Psoas muscle (tissue), 7 donors: ENCODE measurements at regions not wholly inside any gene's neighbourhood (a gene's known extent, or its start where the extent isn't known, plus 50 kb on each side); places are given as distances from the start of the nearest gene placed in this dataset.

ENCODE experiments used
- ATAC-seq, 4 donors: fragments of 200-7000 bp; cut with Tn5 transposase; one replicate each; pipeline ENCODE4 v1.9.1; 2020; ENCODE audit warnings: moderate library complexity in 3 of 4, mild to moderate bottlenecking in 2 of 4
- DNase-seq, 2 donors: peaks; one replicate each; pipeline ENCODE4 v3.0.0-alpha.2; 2020
- H3K27ac ChIP-seq: fragments of 200-600 bp; one replicate; pipeline ENCODE4 v1.8.0; 2022
- H3K27me3 ChIP-seq, 3 donors: fragments of 200-600 bp in 1 of 3; one replicate each; pipeline versions ENCODE4 v1.6.1 to v1.8.0; 2013 to 2022; ENCODE audit warnings: low read length in 2 of 3, mild to moderate bottlenecking in 2 of 3, moderate library complexity in 1 of 3; ENCODE audit not compliant: insufficient read depth in 3 of 3
- H3K36me3 ChIP-seq, 2 donors: fragments of 200-600 bp in 1 of 2; one replicate each; pipeline versions ENCODE4 v1.6.1 to v1.8.0; 2013 to 2022; ENCODE audit warnings: low read depth in 1 of 2, mild to moderate bottlenecking in 1 of 2, moderate library complexity in 1 of 2; ENCODE audit not compliant: insufficient read depth in 1 of 2
- H3K4me1 ChIP-seq: fragments of 200-600 bp; one replicate; pipeline ENCODE4 v1.8.0; 2022
- H3K4me3 ChIP-seq: fragments of 200-600 bp; one replicate; pipeline ENCODE4 v1.8.0; 2022; ENCODE audit warnings: mild to moderate bottlenecking
- H3K9me3 ChIP-seq: fragments of 200-600 bp; one replicate; pipeline ENCODE4 v1.8.0; 2022
- WGBS, 3 donors: extraction: QIAGEN DNeasy Blood & Tissue Kit; methylation state at CpG; one replicate each; pipeline versions ENCODE4 v1.1.6 to v1.1.7; 2013; 5-methylcytosine and 5-hydroxymethylcytosine counted together
- intact Hi-C, 2 donors: fragments of 100-400 bp; cut with DNase I; formaldehyde crosslinking; loops; one replicate each; pipeline versions ENCODE4 v1.11.0 to v1.14.2; 2022
- TF ChIP-seq, protein P1 (sequence below): fragments of 200-600 bp; IDR thresholded peaks from one replicate; pipeline ENCODE4 v1.8.0; 2022; ENCODE audit warnings: antibody characterized with exemption
- donor health status: healthy with polysubstance abuse.
- donor health status: DM: no; HTN: no; CAD: no; lungs with moderate emphysema.
- donor health status: Bipolar disorder and iron deficiency.
- donor health status: healthy.
- donor health status: DM: yes; HTN: yes; CAD: no.
- donor health status: DM: no; HTN: no; CAD: no.
- donor health status: DM: yes; HTN: yes; CAD: no.

DNA sequence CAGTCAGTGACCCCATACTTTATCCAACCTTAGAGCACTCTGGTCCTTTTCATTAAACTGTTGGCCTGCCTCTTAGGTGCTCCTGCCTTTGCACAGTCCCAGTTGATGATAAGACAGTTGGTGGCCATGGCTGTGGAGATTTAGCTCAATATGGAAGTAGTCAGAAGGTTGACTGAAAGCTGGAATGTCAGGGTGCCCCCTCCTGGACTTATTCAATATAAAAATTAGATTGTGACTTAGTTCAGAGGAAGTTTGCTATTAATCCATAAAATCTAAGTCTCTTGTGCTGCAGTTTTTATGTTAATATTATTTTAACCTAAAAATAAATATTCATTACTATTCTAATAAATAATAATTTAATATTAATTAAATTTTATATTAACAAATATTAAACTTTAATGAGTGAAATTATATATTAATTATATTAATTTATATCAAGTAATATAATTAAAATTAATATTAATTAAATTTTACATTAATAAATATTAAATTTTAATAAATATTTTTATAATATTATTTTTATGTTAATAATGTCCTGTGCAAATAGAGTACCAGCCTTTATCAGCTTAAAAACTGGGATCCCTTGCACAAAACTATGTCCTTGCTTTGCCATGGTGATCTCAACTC, 77.7 kb upstream of the ADAMTSL1 start:
- no peak for ATAC-seq
- H3K4me1 ChIP-seq: no peaks in the 10 kb centered on the region
- no peak overlapping the region for H3K27ac ChIP-seq
- DNase-seq: no peak
- H3K36me3 ChIP-seq: no peaks in the 10 kb centered on the region
- intact Hi-C loops: no loop called here
- no peaks in the 10 kb centered on the region for H3K9me3 ChIP-seq
- TF ChIP-seq, protein P1, sequence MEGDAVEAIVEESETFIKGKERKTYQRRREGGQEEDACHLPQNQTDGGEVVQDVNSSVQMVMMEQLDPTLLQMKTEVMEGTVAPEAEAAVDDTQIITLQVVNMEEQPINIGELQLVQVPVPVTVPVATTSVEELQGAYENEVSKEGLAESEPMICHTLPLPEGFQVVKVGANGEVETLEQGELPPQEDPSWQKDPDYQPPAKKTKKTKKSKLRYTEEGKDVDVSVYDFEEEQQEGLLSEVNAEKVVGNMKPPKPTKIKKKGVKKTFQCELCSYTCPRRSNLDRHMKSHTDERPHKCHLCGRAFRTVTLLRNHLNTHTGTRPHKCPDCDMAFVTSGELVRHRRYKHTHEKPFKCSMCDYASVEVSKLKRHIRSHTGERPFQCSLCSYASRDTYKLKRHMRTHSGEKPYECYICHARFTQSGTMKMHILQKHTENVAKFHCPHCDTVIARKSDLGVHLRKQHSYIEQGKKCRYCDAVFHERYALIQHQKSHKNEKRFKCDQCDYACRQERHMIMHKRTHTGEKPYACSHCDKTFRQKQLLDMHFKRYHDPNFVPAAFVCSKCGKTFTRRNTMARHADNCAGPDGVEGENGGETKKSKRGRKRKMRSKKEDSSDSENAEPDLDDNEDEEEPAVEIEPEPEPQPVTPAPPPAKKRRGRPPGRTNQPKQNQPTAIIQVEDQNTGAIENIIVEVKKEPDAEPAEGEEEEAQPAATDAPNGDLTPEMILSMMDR: no peak
- H3K4me3 ChIP-seq: no peak overlapping the region
- H3K27me3 ChIP-seq: no peaks in the 10 kb centered on the region

DNA sequence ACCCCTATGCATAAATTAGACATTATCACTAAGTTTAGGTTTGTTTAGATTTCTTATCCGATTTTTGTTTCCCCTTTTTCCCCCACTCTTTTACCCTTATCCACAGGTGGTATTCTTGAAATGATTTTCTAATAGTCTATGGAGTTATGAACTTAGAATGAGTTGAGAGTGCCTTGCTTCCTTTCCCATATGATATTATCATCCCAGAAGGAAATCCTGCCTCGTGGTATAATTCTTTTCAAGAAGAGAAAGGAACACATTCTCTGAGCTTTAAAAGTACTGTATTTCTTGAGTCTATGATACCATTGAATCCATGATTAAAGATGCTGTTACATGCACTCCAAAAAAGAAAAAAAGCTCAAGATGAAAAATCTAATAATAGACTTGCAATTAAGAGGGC, 76.9 kb upstream of the ADAMTSL1 start:
- Histone ChIP-seq H3K9me3 (no peaks in the 10 kb centered on the region), H3K4me1 (no peaks in the 10 kb centered on the region), H3K27me3 (no peaks in the 10 kb centered on the region), H3K36me3 (no peaks in the 10 kb centered on the region), H3K27ac (no peak overlapping the region), H3K4me3 (no peak overlapping the region)
- WGBS, 3 donors: 59 to 64% (median 59%) methylated on average over 2 of the region's 2 CpGs
- TF ChIP-seq, protein P1: no peak
- intact Hi-C loops: no loop called here
- DNase-seq (no peak), ATAC-seq (no peak)

- intact Hi-C loops: no loop called here
- 92 to 94% (median 93%) methylated on average over 1 of the region's 1 CpG for WGBS, 3 donors
- ATAC-seq (no peak), DNase-seq (no peak)
- no peak overlapping the region for H3K4me3 ChIP-seq
- H3K4me1 ChIP-seq: no peaks in the 10 kb centered on the region
- no peak overlapping the region for H3K27ac ChIP-seq
- H3K27me3 ChIP-seq: no peaks in the 10 kb centered on the region
- H3K36me3 ChIP-seq: no peaks in the 10 kb centered on the region
- H3K9me3 ChIP-seq: no peaks in the 10 kb centered on the region
- TF ChIP-seq, protein P1: no peak
Measured at GRCh38 chr9:18398038-18398437, 75.9 kb upstream of the ADAMTSL1 start.

DNA sequence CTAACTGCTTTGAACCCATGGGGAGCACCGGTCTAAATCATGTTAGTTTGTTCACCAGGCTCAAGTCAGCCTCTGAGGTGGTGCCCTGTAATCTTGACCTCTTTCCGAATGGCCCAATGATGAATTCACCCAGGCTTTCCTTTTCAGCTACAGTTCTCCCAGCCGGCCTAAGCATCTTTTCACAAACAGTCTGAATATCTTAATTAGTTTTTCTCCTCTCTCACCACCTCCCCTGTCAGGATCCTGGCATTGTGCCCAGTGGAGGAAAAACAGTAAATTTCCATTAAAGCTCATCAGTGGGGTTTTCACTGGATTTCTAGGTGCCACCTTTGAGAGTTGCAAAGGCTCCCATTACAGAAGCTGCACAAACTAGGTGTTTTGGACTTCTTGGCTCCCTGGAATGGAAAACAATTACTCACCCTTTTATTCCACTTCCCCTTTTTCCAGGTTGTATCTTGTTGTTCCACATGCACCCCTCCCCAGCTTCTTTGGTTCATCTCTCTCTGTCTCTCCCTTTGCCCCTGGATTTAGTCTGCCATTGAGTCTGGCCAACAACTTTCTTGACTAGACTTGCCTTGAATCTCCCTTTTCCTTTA, 69.4 kb upstream of the ADAMTSL1 start:
- intact Hi-C loops: no loop called here
- TF ChIP-seq, protein P1: no peak
- 85 to 88% (median 86%) methylated on average over 3 of the region's 3 CpGs for WGBS, 3 donors

GRCh38 chr9:18405240-18405639, 68.7 kb upstream of the ADAMTSL1 start:
- Histone ChIP-seq H3K27me3 (no peaks in the 10 kb centered on the region), H3K36me3 (no peaks in the 10 kb centered on the region), H3K4me1 (no peaks in the 10 kb centered on the region), H3K9me3 (no peaks in the 10 kb centered on the region), H3K27ac (no peak overlapping the region), H3K4me3 (no peak overlapping the region)
- TF ChIP-seq, protein P1: no peak
- 51 to 54% (median 52%) methylated on average over 3 of the region's 3 CpGs for WGBS, 3 donors
- no peak for ATAC-seq
- DNase-seq: no peak
- intact Hi-C loops: no loop called here

More for the DNA sequence above, 69.4 kb upstream of the ADAMTSL1 start:
- H3K9me3 ChIP-seq: no peaks in the 10 kb centered on the region
- no peaks in the 10 kb centered on the region for H3K4me1 ChIP-seq
- DNase-seq (no peak), ATAC-seq (no peak)
- H3K27me3 ChIP-seq: no peaks in the 10 kb centered on the region
- H3K36me3 ChIP-seq: no peaks in the 10 kb centered on the region
- no peak overlapping the region for H3K4me3 ChIP-seq
- H3K27ac ChIP-seq: no peak overlapping the region
